Upper lobe of left lung (tissue), 4 donors: ENCODE measurements at regions not wholly inside any gene's neighbourhood (a gene's known extent, or its start where the extent isn't known, plus 50 kb on each side); places are given as distances from the start of the nearest gene placed in this dataset.

Experiments used
- CTCF ChIP-seq, 6 experiments: fragments of 450-650 bp in 4 of 6; fragments of 200-600 bp in 2 of 6; sonication (generic) in 2 of 6; IDR thresholded peaks; one replicate each; pipeline ENCODE4 v1.5.1; 2016 to 2019; ENCODE audit warnings: antibody characterized with exemption in 6 of 6
- EP300 ChIP-seq, 4 donors: sonication (generic); formaldehyde crosslinking; IDR thresholded peaks; one replicate each; pipeline ENCODE4 v1.5.1; 2017; ENCODE audit warnings: antibody characterized with exemption in 4 of 4, control low read depth in 2 of 4
- POLR2A ChIP-seq, 4 donors: fragments of 450-650 bp; IDR thresholded peaks; one replicate each; pipeline ENCODE4 v1.5.1; 2016 to 2017; ENCODE audit warnings: antibody characterized with exemption in 4 of 4, mild to moderate bottlenecking in 2 of 4
- POLR2AphosphoS5 ChIP-seq, 2 donors: sonication (generic); formaldehyde crosslinking; IDR thresholded peaks; one replicate each; pipeline ENCODE4 v1.5.1; 2017; ENCODE audit warnings: antibody characterized with exemption in 2 of 2

GRCh38 chr3:67808906-67809305 is 154.5 kb upstream of the SUCLG2 start:
- no peak for TF ChIP-seq POLR2AphosphoS5 (IDR thresholded peaks at IDR 0.05)
- no peak for TF ChIP-seq CTCF (IDR thresholded peaks at IDR 0.05)
- no peak for TF ChIP-seq POLR2A (IDR thresholded peaks at IDR 0.05)
- no peak for TF ChIP-seq EP300 (IDR thresholded peaks at IDR 0.05)
